ENCODE measurements at regions not wholly inside any gene's neighbourhood (a gene's known extent, or its start where the extent isn't known, plus 50 kb on each side); places are given as distances from the start of the nearest gene placed in this dataset.
"Not testable (repeated sequence)": the region's sequence is repeated elsewhere in the genome, so short reads cannot be mapped to it uniquely, and the experiment has no call there.

DNA sequence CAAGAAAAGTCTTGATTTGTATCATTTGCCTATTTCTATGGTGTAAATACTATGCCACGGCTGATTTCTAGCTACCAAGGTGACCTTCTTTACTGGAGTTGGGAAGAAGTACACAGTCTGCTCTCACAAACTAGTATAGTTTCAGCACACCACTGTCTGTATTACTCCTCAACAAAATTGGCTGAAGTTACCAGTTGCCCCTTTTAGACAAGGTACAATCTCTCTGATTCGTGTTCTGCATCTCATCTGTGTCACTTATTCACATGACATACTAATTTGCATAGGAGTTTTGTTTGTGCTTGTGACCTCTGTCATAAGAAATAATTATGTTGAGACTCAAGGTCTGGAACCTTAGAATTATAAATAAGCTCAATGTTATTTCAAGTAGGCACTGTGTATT, 97.3 kb downstream of the C11orf87 start:
- H3K4me3 ChIP-seq (ENCODE audit: low read depth, low read length): no peak overlapping the region
- in situ Hi-C loops (cut with HindIII; ENCODE audit: low sequenced_read_pairs): no loop called here
- TF ChIP-seq, protein P1, sequence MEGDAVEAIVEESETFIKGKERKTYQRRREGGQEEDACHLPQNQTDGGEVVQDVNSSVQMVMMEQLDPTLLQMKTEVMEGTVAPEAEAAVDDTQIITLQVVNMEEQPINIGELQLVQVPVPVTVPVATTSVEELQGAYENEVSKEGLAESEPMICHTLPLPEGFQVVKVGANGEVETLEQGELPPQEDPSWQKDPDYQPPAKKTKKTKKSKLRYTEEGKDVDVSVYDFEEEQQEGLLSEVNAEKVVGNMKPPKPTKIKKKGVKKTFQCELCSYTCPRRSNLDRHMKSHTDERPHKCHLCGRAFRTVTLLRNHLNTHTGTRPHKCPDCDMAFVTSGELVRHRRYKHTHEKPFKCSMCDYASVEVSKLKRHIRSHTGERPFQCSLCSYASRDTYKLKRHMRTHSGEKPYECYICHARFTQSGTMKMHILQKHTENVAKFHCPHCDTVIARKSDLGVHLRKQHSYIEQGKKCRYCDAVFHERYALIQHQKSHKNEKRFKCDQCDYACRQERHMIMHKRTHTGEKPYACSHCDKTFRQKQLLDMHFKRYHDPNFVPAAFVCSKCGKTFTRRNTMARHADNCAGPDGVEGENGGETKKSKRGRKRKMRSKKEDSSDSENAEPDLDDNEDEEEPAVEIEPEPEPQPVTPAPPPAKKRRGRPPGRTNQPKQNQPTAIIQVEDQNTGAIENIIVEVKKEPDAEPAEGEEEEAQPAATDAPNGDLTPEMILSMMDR (IDR thresholded peaks at IDR 0.05; ENCODE audit: low read depth, low read length, missing control alignments): no peak
- no peak for DNase-seq (ENCODE audit: low read depth)

DNA sequence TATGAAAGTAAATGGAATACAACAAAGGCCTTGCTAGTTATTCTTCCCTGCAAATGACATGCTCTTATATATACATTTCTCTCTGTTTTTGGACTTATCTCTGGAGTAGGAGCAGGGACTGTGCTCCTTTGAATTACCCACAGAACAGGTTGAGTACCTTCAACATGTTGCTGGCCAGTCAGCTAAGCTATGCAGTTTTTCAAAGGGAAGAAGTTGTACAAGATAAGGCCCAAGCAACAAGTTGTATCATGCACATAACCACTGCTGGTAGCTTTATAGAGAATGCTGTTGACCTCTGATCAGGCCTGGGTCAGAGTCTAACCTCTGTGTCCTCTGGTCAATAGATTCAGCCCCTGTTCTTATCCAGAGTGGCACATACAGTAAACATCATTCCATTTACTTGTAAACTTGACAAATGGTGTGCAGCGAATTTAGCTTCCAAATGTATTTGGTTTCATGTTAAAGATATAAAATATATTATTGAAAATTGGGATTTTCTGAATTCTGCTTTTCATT, 99.6 kb downstream of the C11orf87 start:
- H3K4me3 ChIP-seq (ENCODE audit: low read depth, low read length): no peak overlapping the region
- in situ Hi-C loops (cut with HindIII; ENCODE audit: low sequenced_read_pairs): no loop called here
- DNase-seq (ENCODE audit: low read depth): no peak
- TF ChIP-seq, protein P1 (IDR thresholded peaks at IDR 0.05; ENCODE audit: low read depth, low read length, missing control alignments): no peak

DNA sequence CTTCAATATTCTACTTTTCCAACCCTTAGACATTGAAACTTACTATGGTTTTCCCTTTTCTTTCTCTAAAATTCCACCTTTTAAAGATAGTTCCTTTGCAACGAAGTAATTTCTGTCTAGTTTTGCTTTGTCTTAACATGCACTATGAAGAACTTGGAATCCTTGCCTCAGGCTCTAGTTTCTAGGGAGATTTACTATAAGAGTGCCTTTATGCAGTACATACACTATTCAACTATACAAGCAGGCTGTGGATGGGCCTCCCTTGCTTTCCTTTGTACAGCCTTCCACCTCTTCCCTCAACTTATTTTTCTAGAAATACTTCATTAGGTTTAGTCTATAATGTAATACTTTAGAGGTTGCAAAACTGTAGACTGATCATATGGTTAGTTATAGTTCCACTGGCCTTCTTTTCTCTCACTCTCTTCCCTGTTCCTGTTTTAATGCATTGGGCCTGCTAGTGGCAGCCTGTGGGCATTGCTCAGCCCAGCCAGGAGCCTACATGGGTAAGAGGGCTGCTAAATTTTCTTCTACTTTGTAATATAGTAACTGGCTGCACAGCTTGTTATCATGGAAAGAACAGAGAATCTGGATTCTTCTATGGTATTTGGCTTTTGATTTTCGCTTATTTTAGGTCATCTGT, 100.2 kb downstream of the C11orf87 start:
- DNase-seq (ENCODE audit: low read depth): no peak
- no peak overlapping the region for H3K4me3 ChIP-seq (ENCODE audit: low read depth, low read length)
- in situ Hi-C loops (cut with HindIII; ENCODE audit: low sequenced_read_pairs): no loop called here
- TF ChIP-seq, protein P1 (IDR thresholded peaks at IDR 0.05; ENCODE audit: low read depth, low read length, missing control alignments): no peak

DNA sequence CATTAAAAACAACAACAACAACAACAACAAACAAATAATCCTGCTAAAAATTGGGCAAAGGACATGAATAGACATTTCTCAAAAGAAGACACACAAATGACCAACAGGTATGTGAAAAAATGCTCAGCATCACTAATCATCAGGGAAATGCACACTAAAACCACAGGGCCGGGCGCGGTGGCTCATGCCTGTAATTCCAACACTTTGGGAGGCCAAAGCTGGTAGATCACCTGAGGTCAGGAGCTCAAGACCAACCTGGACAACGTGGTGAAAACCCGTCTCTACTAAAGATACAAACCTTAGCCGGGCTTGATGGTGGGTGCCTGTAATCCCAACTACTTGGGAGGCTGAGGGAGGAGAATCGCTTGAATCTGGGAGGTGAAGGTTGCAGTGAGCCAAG, 103.6 kb downstream of the C11orf87 start:
- H3K4me3 ChIP-seq (ENCODE audit: low read depth, low read length); in situ Hi-C loops (cut with HindIII; ENCODE audit: low sequenced_read_pairs); DNase-seq (ENCODE audit: low read depth): not testable (repeated sequence)

DNA sequence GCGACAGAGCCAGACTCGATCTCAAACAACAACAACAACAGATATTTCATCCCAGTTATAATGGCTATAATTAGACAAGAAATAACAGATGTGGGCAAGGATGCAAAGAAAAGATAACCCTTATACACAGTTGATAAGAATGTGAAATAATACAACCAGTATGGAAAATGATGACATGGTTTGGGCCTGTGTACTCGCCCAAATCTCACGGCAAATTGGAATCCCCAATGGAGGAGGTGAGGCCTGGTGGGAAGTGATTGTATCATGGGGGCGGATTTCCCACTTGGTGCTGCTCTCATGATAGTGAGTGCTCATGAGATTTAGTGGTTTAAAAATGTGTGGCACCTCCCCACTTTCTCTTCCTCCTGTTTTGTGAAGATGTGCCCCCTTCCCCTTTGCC, 104.1 kb downstream of the C11orf87 start:
- H3K4me3 ChIP-seq (ENCODE audit: low read depth, low read length): no peak overlapping the region
- in situ Hi-C loops (cut with HindIII; ENCODE audit: low sequenced_read_pairs): no loop called here
- DNase-seq (ENCODE audit: low read depth): no peak
- TF ChIP-seq, protein P1 (IDR thresholded peaks at IDR 0.05; ENCODE audit: low read depth, low read length, missing control alignments): no peak

DNA sequence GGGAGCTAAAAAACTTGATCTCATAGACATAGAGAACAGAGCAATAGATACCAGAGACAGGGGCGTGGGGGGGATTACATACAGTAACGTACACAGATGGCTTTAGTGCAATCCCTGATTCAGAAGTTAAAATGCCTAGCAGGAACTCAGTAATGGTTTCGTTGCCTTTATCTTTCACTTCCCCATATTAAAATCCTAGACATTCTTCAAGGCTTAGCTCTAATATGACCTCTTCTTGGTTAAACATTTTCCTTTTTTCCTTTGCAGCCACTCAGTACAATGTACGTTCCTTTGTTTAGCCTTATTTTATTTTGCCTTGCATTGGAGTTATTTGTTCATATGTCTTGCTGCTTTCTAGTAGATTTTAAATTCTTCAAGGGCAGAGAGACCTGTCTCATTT, 104.9 kb downstream of the C11orf87 start:
- in situ Hi-C loops (cut with HindIII; ENCODE audit: low sequenced_read_pairs): no loop called here
- H3K4me3 ChIP-seq (ENCODE audit: low read depth, low read length): no peak overlapping the region
- TF ChIP-seq, protein P1 (IDR thresholded peaks at IDR 0.05; ENCODE audit: low read depth, low read length, missing control alignments): no peak
- no peak for DNase-seq (ENCODE audit: low read depth)

DNA sequence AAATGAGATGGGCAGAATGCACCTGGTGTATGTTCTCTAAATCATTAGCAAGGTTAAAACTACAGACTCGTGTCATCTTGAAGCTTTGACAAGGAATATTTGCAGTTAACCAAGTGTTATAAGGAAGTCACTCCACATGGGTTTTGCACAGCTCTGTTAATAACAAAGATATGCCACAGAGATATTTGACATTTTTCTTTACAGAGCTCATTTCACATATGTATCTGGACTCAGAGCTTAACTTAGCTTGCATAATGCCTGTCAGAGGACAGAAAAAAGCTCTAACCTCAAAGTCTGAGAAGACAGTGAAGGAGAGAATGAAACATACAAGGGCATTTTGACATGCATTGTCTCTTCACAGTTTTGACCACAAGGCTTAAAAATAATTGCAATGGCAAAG, 105.5 kb downstream of the C11orf87 start:
- TF ChIP-seq, protein P1 (IDR thresholded peaks at IDR 0.05; ENCODE audit: low read depth, low read length, missing control alignments): no peak
- no peak overlapping the region for H3K4me3 ChIP-seq (ENCODE audit: low read depth, low read length)
- DNase-seq (ENCODE audit: low read depth): no peak
- in situ Hi-C loops (cut with HindIII; ENCODE audit: low sequenced_read_pairs): no loop called here

All from astrocyte of the cerebellum (primary cell).